ENCODE measurements at regions not wholly inside any gene's neighbourhood (a gene's known extent, or its start where the extent isn't known, plus 50 kb on each side); places are given as distances from the start of the nearest gene placed in this dataset.

GRCh38 chr9:90303655-90304054 is 339.0 kb downstream of the DIRAS2 start:
- H3K27ac ChIP-seq (ENCODE audit: control insufficient read depth, insufficient read depth) = no peak overlapping the region
- H4K20me1 ChIP-seq (ENCODE audit: control insufficient read depth, insufficient read depth) = no peaks in the 10 kb centered on the region
- H3K4me3 ChIP-seq = no peak overlapping the region
- RAD21 ChIA-PET (ENCODE audit: unreplicated experiment) = no interaction called here
- H3K79me2 ChIP-seq (ENCODE audit: control insufficient read depth, insufficient read depth, low read length) = no peaks in the 10 kb centered on the region
- no TSS peak for BruUV-seq (replicated peaks)
- H3K36me3 ChIP-seq (ENCODE audit: control insufficient read depth in 2 of 2, insufficient read depth in 2 of 2, low read length in 1 of 2) = no peaks in the 10 kb centered on the region
- no peaks in the 10 kb centered on the region for H3K4me1 ChIP-seq (ENCODE audit: control insufficient read depth, insufficient read depth, low read length)
- WGBS (ENCODE audit: insufficient coverage, insufficient replicate concordance, low lambda C conversion rate, missing lambda C conversion rate) = 8% methylated on average over 4 of the region's 4 CpGs
- intact Hi-C loops (cut with micrococcal nuclease; ENCODE audit: unreplicated experiment) = no loop called here
- POLR2A ChIA-PET = no interaction called here
- H3K4me2 ChIP-seq (ENCODE audit: control insufficient read depth, insufficient read depth) = no peak overlapping the region
- ATAC-seq (no peak), FAIRE-seq (no peak), DNase-seq (ENCODE audit: low read depth, low spot score) (no peak)
- no peak overlapping the region for H2AFZ ChIP-seq (ENCODE audit: control insufficient read depth, low read depth, low read length)
- in situ Hi-C loops (cut with MboI) = no loop called here
- SMC1A ChIA-PET (ENCODE audit: uncharacterized antibody, unreplicated experiment) = no interaction called here
- H3K9me3 ChIP-seq (replicated peaks; ENCODE audit: control insufficient read depth, insufficient read depth, low read length) = no peaks in the 10 kb centered on the region
- H3K27me3 ChIP-seq (replicated peaks in 1 of 2; ENCODE audit: control insufficient read depth in 2 of 2, insufficient read depth in 2 of 2, low read length in 1 of 2) = peaks cover 0 to 2% of the 10 kb centered on the region in 2 experiments; a peak in 2 of 4 replicates
- CTCF ChIA-PET = no interaction called here
- TF ChIP-seq IRF4 (IDR thresholded peaks at IDR 0.05; ENCODE audit: low read depth, low read length) = no peak
- no peak for TF ChIP-seq BCL11A (IDR thresholded peaks at IDR 0.05; ENCODE audit: low read depth, low read length)
- no peak for TF ChIP-seq NR2C1 (IDR thresholded peaks at IDR 0.05)
- no peak for TF ChIP-seq SIX5 (IDR thresholded peaks at IDR 0.05; ENCODE audit: low read depth, low read length, severe bottlenecking)
- no peak for TF ChIP-seq PML (IDR thresholded peaks at IDR 0.05; ENCODE audit: low read length)
- no peak for TF ChIP-seq SP1 (IDR thresholded peaks at IDR 0.05; ENCODE audit: low read depth, low read length)
- TF ChIP-seq NBN (IDR thresholded peaks at IDR 0.05) = no peak
- no peak for TF ChIP-seq SIN3A (IDR thresholded peaks at IDR 0.05; ENCODE audit: low read depth, low read length)
- no peak for TF ChIP-seq STAT1 (conservative IDR thresholded peaks at IDR 0.05)
- no peak for TF ChIP-seq FOXM1 (IDR thresholded peaks at IDR 0.05; ENCODE audit: low read depth, low read length)
- TF ChIP-seq BCLAF1 (IDR thresholded peaks at IDR 0.05) = no peak
- no peak for TF ChIP-seq CEBPB (IDR thresholded peaks at IDR 0.05; ENCODE audit: borderline replicate concordance in 1 of 2, low read depth in 2 of 2, low read length in 2 of 2)
- TF ChIP-seq CHD1 (IDR thresholded peaks at IDR 0.05; ENCODE audit: low read depth, low read length) = no peak
- no peak overlapping the region for H3K9ac ChIP-seq (ENCODE audit: control insufficient read depth, insufficient read depth, low read length)
